AG04449 (cell line): ENCODE measurements at regions not wholly inside any gene's neighbourhood (a gene's known extent, or its start where the extent isn't known, plus 50 kb on each side); places are given as distances from the start of the nearest gene placed in this dataset.

Source experiments
- CTCF ChIA-PET: fragments of 350-600 bp; formaldehyde crosslinking; extraction: SDS; loops from one replicate; lab custom pipeline; 2021; ENCODE audit warnings: antibody characterized with exemption; lab: Yijun Ruan, JAX
- POLR2A ChIA-PET: fragments of 400-600, 350-600 bp; formaldehyde crosslinking; extraction: SDS; loops from one replicate; lab custom pipeline; 2020; ENCODE audit warnings: antibody characterized with exemption, inconsistent platforms; lab: Yijun Ruan, JAX
- DNase-seq: peaks from one replicate; pipeline ENCODE4 v3.0.0-alpha.2; 2010; ENCODE audit warnings: low read depth, low spot score
- H3K4me3 ChIP-seq: 2 replicates; pipeline ENCODE4 v1.5.1; 2011; ENCODE audit warnings: low read depth, mild to moderate bottlenecking, control low read depth, low read length
- TF ChIP-seq, protein P1 (sequence below): IDR thresholded peaks from one replicate; pipeline ENCODE4 v1.5.1; 2011; ENCODE audit warnings: mild to moderate bottlenecking, moderate library complexity, low read length, control low read depth, inconsistent platforms; ENCODE audit not compliant: insufficient read depth; ENCODE audit errors: missing control alignments

DNA sequence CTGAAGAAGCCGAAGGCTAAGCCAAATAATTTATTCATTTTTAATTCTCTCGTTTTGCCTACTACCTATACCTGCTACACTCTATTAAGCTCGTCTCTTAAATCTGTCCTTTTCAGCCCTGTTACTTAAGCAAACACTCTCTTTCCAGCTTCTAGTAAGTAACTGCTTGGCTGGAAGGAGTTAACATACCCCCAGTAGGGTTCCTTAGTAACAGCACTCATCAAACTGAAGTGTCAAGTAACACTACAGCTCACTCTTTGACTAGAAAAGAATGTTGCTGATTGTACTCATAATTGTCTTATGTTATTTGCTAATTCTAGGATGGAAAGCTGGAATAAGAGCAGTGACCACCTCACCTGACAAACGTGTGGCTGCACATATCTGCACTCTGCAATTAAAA, 120.0 kb upstream of the SCN7A start:
- TF ChIP-seq, protein P1, sequence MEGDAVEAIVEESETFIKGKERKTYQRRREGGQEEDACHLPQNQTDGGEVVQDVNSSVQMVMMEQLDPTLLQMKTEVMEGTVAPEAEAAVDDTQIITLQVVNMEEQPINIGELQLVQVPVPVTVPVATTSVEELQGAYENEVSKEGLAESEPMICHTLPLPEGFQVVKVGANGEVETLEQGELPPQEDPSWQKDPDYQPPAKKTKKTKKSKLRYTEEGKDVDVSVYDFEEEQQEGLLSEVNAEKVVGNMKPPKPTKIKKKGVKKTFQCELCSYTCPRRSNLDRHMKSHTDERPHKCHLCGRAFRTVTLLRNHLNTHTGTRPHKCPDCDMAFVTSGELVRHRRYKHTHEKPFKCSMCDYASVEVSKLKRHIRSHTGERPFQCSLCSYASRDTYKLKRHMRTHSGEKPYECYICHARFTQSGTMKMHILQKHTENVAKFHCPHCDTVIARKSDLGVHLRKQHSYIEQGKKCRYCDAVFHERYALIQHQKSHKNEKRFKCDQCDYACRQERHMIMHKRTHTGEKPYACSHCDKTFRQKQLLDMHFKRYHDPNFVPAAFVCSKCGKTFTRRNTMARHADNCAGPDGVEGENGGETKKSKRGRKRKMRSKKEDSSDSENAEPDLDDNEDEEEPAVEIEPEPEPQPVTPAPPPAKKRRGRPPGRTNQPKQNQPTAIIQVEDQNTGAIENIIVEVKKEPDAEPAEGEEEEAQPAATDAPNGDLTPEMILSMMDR = no peak
- no peak for DNase-seq
- CTCF ChIA-PET = no interaction called here
- no peak overlapping the region for H3K4me3 ChIP-seq
- POLR2A ChIA-PET = no interaction called here

DNA sequence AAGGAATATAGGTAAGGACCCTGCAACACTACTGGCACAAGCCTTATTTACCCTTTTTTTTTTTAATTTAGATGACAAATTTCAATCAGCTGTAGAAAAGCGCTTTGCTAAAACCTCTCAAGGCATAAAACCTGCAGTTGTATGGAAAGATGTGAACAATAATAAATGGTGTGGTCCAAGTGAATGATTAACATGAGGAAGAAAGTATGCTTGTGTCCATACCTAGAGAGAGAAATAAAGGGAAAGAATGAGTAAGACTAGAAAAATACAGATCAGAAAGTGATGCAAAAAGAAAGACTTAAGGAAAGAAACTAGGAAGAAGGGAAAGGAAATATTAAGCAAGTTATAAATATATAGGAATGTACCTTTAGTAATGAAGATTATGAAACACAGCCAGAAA, 119.2 kb upstream of the SCN7A start:
- ChIA-PET POLR2A (no interaction called here), CTCF (no interaction called here)
- DNase-seq = no peak

DNA sequence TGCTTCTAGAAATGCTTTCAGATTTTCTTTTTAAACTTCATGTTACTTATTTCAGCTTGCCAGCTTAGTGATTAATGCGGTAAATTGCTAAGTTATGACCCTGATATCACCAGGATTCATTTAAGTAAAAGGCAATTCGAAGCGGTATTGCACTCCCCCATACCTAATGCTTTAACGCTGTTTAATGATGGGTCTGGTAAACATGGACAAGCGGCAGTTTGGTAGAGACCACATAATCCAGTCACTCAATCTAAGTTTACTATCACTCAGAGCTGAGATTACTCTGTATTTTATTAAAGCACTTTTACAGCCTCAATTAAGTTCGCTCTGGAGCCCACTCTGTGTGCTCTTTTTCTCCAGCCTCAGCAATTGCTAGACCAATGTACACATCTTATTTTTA, 118.2 kb upstream of the SCN7A start:
- CTCF ChIA-PET = no interaction called here
- TF ChIP-seq, protein P1 = no peak
- DNase-seq = no peak
- H3K4me3 ChIP-seq = no peak overlapping the region
- POLR2A ChIA-PET = no interaction called here

More for the DNA sequence above, 119.2 kb upstream of the SCN7A start:
- TF ChIP-seq, protein P1 = no peak
- no peak overlapping the region for H3K4me3 ChIP-seq

DNA sequence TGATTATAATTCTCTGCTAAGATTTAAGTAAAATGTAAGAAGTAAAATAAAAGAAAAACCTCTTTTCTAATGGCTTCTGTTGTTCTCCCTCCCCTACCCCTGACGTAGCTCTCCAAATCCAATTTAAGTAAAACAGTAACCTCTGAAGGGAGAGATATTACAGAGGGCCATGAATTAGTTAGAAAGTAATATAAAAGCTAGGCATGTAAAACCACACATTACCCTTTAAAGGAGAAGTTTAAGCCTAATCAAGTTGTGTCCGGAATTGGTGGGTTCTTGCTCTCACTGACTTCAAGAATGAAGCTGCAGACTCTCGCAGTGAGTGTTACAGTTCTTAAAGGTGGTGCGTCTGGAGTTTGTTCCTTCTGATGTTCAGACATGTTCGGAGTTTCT, 116.9 kb upstream of the SCN7A start:
- DNase-seq = no peak
- ChIA-PET POLR2A (interaction anchor here (0.6 kb wide), 1 partner anchor 51 kb away, joined by 3 read pairs; no protein-coding TSS in a partner anchor), CTCF (no interaction called here)
- TF ChIP-seq, protein P1 = no peak
- H3K4me3 ChIP-seq = no peak overlapping the region

DNA sequence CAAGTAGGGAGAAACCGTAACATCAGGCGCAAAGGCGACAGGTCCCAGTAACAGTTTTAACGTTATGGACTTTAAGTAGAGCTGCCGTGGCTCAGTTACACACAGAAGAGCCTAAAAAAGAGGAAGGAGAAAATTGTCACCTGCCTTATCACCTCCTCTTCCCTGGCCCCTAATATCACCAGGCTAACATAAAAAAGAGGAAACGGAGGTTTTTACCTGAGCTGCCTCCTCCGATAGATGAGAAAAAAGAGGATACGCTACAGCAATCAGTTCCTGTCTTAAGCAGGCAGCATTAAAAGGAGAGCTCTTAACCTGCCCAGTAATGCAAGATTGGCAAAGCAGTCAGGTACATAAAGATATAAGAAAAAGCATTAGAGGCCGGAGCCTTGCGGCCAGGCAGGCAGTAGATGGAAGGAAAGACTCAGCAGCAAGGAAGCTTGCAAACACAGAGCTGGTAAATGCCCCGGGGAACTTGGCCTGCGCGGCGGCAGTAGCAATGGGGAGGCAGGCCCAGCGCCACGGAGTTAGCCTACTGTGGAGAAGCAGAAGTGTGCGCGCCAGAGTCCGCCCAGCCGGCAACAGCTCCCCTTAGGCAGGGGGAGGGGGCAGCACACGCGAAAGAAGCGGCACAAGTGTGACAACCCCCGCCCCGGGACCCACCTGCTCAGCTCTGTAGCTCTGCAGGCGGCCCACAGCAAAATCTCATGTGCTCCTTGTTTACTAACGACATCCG, 116.3 kb upstream of the SCN7A start:
- POLR2A ChIA-PET = no interaction called here
- TF ChIP-seq, protein P1 = no peak
- H3K4me3 ChIP-seq = peak overlapping the region; percentile 9
- CTCF ChIA-PET = no interaction called here
- no peak for DNase-seq

DNA sequence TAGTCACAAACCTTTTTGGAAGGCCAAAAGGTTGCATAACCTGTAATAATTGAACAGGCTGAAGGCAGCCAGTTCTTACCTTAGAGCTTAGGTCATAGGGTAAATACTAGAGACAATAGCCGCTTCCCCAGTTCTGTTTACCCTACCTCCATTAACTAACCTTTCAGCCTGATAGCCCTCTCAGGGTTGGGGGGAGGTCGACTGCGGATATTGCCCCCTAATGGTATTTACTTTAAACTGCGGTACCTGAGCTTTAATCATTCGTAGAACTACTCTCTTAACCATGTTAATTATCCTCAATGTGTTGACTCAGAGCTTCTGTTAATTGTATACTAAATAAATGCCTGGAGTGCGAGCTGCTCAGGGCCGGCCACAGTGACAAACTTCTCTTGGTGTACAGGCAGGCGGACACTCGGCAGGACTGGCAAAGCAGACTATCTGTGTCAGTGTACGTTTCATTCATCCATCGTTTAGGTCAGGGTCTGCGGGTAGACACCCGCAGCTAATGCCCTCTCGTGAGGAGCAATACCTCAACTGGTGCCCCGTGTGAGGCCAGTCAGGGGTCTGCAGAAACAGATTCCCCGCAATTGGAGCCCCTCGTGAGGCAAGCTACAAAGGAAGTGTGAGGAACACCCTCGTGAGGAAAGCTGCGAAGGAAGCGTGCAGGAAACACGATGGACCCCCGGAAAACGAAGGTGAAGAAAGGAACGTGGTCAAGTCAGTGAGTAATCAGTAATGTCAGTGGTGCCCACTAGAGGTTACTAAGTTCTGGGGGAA, 115.3 kb upstream of the SCN7A start:
- H3K4me3 ChIP-seq = no peak overlapping the region
- POLR2A ChIA-PET = no interaction called here
- CTCF ChIA-PET = no interaction called here
- TF ChIP-seq, protein P1 = no peak
- DNase-seq = no peak
